Keratinocyte (primary cell): ENCODE measurements at regions not wholly inside any gene's neighbourhood (a gene's known extent, or its start where the extent isn't known, plus 50 kb on each side); places are given as distances from the start of the nearest gene placed in this dataset.

ENCODE experiments used
- DNase-seq: peaks from one replicate; pipeline ENCODE4 v3.0.0-alpha.2; 2011; ENCODE audit warnings: low read depth, missing footprints, low spot score
- FAIRE-seq: peaks from 2 replicates; lab custom pipeline; 2011; peaks lifted over from hg19 to GRCh38; lab: Jason Lieb, UNC
- H2AFZ ChIP-seq: 2 replicates; pipeline ENCODE4 v1.6.0; 2012; ENCODE audit warnings: low read length, control low read depth, inconsistent platforms; ENCODE audit not compliant: control insufficient read depth
- H3K27ac ChIP-seq: 2 replicates; pipeline ENCODE4 v1.5.1; 2011; ENCODE audit warnings: low read length; ENCODE audit not compliant: control insufficient read depth, insufficient read depth
- H3K27me3 ChIP-seq: 3 replicates; pipeline ENCODE4 v1.6.0; 2011; ENCODE audit warnings: low read length; ENCODE audit not compliant: control insufficient read depth, insufficient read depth; ENCODE audit errors: extremely low read depth
- H3K36me3 ChIP-seq, 2 experiments: 2 replicates in 1 of 2; 3 replicates in 1 of 2; pipeline ENCODE4 v1.5.1; 2011; ENCODE audit warnings: low read length in 2 of 2, mild to moderate bottlenecking in 1 of 2; ENCODE audit not compliant: control insufficient read depth in 2 of 2, insufficient read depth in 2 of 2; ENCODE audit errors: extremely low read depth in 1 of 2
- H3K4me1 ChIP-seq: 3 replicates; pipeline ENCODE4 v1.5.1; 2011; ENCODE audit warnings: low read length; ENCODE audit not compliant: control insufficient read depth, insufficient read depth; ENCODE audit errors: extremely low read depth
- H3K4me2 ChIP-seq: 3 replicates; pipeline ENCODE4 v1.6.0; 2011; ENCODE audit warnings: low read depth, low read length; ENCODE audit not compliant: control insufficient read depth, insufficient read depth; ENCODE audit errors: extremely low read depth
- H3K4me3 ChIP-seq, 3 experiments: fragments of 200-600 bp in 1 of 3; sonication (generic) in 1 of 3; 2 replicates in 2 of 3; 3 replicates in 1 of 3; pipeline ENCODE4 v1.5.1; 2011 to 2016; ENCODE audit warnings: low read length in 3 of 3, mild to moderate bottlenecking in 3 of 3, control low read depth in 2 of 3, inconsistent platforms in 1 of 3, low read depth in 1 of 3, mixed read lengths in 1 of 3, mixed run types in 1 of 3, moderate library complexity in 1 of 3; ENCODE audit not compliant: control insufficient read depth in 2 of 3, insufficient read depth in 2 of 3; ENCODE audit errors: extremely low read depth in 1 of 3
- H3K79me2 ChIP-seq: 2 replicates; pipeline ENCODE4 v1.6.0; 2012; ENCODE audit warnings: low read length; ENCODE audit not compliant: control insufficient read depth, insufficient read depth
- H3K9ac ChIP-seq: 3 replicates; pipeline ENCODE4 v1.6.0; 2011; ENCODE audit warnings: low read length; ENCODE audit not compliant: control insufficient read depth, insufficient read depth; ENCODE audit errors: extremely low read depth
- H3K9me1 ChIP-seq: 3 replicates; pipeline ENCODE4 v1.6.0; 2011; ENCODE audit warnings: low read length; ENCODE audit not compliant: control insufficient read depth, insufficient read depth; ENCODE audit errors: extremely low read depth
- H3K9me3 ChIP-seq: 2 replicates; pipeline ENCODE4 v1.5.1; 2012; ENCODE audit warnings: low read depth, low read length; ENCODE audit not compliant: control insufficient read depth
- H4K20me1 ChIP-seq: 3 replicates; pipeline ENCODE4 v1.6.0; 2011; ENCODE audit warnings: low read length; ENCODE audit not compliant: control insufficient read depth, insufficient read depth; ENCODE audit errors: extremely low read depth
- EZH2 ChIP-seq: IDR thresholded peaks from one replicate; pipeline ENCODE4 v1.6.1; 2012; ENCODE audit warnings: inconsistent platforms, mild to moderate bottlenecking, low read length, moderate library complexity
- dilution Hi-C: fragments of 300-500 bp; cut with MboI; formaldehyde crosslinking; loops from one replicate; pipeline ENCODE4 v1.7.0; 2020; ENCODE audit warnings: low sequenced_read_pairs; ENCODE audit not compliant: extremely low pct_ligation_motif_present
- TF ChIP-seq, protein P1 (sequence below), 3 experiments: IDR thresholded peaks in 1 of 3; conservative IDR thresholded peaks in 1 of 3; optimal IDR thresholded peaks in 1 of 3; 2 replicates in 2 of 3; 3 replicates in 1 of 3; pipeline versions ENCODE3 to v1.5.1; 2011; ENCODE audit warnings: low read length in 3 of 3, mild to moderate bottlenecking in 3 of 3, moderate library complexity in 2 of 3, control low read depth in 1 of 3, inconsistent platforms in 1 of 3; ENCODE audit not compliant: insufficient read depth in 2 of 3; ENCODE audit errors: extremely low read depth in 1 of 3

GRCh38 chr3:8112587-8112986 is 389.0 kb upstream of the LMCD1 start:
- TF ChIP-seq, protein P1, sequence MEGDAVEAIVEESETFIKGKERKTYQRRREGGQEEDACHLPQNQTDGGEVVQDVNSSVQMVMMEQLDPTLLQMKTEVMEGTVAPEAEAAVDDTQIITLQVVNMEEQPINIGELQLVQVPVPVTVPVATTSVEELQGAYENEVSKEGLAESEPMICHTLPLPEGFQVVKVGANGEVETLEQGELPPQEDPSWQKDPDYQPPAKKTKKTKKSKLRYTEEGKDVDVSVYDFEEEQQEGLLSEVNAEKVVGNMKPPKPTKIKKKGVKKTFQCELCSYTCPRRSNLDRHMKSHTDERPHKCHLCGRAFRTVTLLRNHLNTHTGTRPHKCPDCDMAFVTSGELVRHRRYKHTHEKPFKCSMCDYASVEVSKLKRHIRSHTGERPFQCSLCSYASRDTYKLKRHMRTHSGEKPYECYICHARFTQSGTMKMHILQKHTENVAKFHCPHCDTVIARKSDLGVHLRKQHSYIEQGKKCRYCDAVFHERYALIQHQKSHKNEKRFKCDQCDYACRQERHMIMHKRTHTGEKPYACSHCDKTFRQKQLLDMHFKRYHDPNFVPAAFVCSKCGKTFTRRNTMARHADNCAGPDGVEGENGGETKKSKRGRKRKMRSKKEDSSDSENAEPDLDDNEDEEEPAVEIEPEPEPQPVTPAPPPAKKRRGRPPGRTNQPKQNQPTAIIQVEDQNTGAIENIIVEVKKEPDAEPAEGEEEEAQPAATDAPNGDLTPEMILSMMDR (optimal IDR thresholded peaks at IDR 0.05 in 1 of 3, IDR thresholded peaks at IDR 0.05 in 1 of 3, conservative IDR thresholded peaks at IDR 0.05 in 1 of 3; ENCODE audit: extremely low read depth in 1 of 3, insufficient read depth in 2 of 3, low read length in 3 of 3) = no peak
- no peak for TF ChIP-seq EZH2
- H3K4me1 ChIP-seq = no peaks in the 10 kb centered on the region
- no peak overlapping the region for H3K27ac ChIP-seq
- DNase-seq (no peak), FAIRE-seq (no peak)
- no peaks in the 10 kb centered on the region for H3K79me2 ChIP-seq
- H3K4me2 ChIP-seq = no peak overlapping the region
- H4K20me1 ChIP-seq = no peaks in the 10 kb centered on the region
- H3K4me3 ChIP-seq = no peak overlapping the region
- dilution Hi-C loops = no loop called here
- H3K27me3 ChIP-seq = no peaks in the 10 kb centered on the region
- no peaks in the 10 kb centered on the region for H3K36me3 ChIP-seq
- H3K9me3 ChIP-seq = no peaks in the 10 kb centered on the region
- H3K9me1 ChIP-seq = no peaks in the 10 kb centered on the region
- H2AFZ ChIP-seq = no peak overlapping the region
- no peak overlapping the region for H3K9ac ChIP-seq

- H3K4me2 ChIP-seq = no peak overlapping the region
- H4K20me1 ChIP-seq = no peaks in the 10 kb centered on the region
- H3K79me2 ChIP-seq = no peaks in the 10 kb centered on the region
- H3K9ac ChIP-seq = no peak overlapping the region
- no peaks in the 10 kb centered on the region for H3K27me3 ChIP-seq
- H3K4me3 ChIP-seq = no peak overlapping the region
- H3K9me3 ChIP-seq = no peaks in the 10 kb centered on the region
- H3K36me3 ChIP-seq = no peaks in the 10 kb centered on the region
- H3K27ac ChIP-seq = no peak overlapping the region
- no peaks in the 10 kb centered on the region for H3K9me1 ChIP-seq
- no peaks in the 10 kb centered on the region for H3K4me1 ChIP-seq
- TF ChIP-seq, protein P1 (optimal IDR thresholded peaks at IDR 0.05 in 1 of 3, IDR thresholded peaks at IDR 0.05 in 1 of 3, conservative IDR thresholded peaks at IDR 0.05 in 1 of 3; ENCODE audit: extremely low read depth in 1 of 3, insufficient read depth in 2 of 3, low read length in 3 of 3) = no peak
- no peak for TF ChIP-seq EZH2
- no peak for FAIRE-seq
- DNase-seq = no peak
- dilution Hi-C loops = no loop called here
- H2AFZ ChIP-seq = no peak overlapping the region
These were observed 388.0 kb upstream of the LMCD1 start for GRCh38 chr3:8113626-8114025.
